OCI-LY3 (cell line): ENCODE measurements at regions not wholly inside any gene's neighbourhood (a gene's known extent, or its start where the extent isn't known, plus 50 kb on each side); places are given as distances from the start of the nearest gene placed in this dataset.
"Not testable (repeated sequence)": the region's sequence is repeated elsewhere in the genome, so short reads cannot be mapped to it uniquely, and the experiment has no call there.

Source experiments
- H2AFZ ChIP-seq: fragments of 200-600, 300-600 bp; shearing (Covaris generic); 2 replicates; pipeline ENCODE4 v1.6.0; 2014; ENCODE audit warnings: antibody characterized with exemption, low read depth, low read length
- H3K27ac ChIP-seq: fragments of 200-600, 300-600 bp; sonication (generic); 2 replicates; pipeline ENCODE4 v1.5.1; 2014; ENCODE audit warnings: mild to moderate bottlenecking, low read length, moderate library complexity, mixed read lengths
- H3K27me3 ChIP-seq: fragments of 200-600, 300-600 bp; sonication (generic); 2 replicates; pipeline ENCODE4 v1.6.1; 2014; ENCODE audit warnings: low read depth, low read length, mixed read lengths
- H3K36me3 ChIP-seq: fragments of 200-600, 300-600 bp; sonication (generic); replicated peaks from 2 replicates; pipeline ENCODE3; 2014; ENCODE audit warnings: low read depth, low read length, mixed read lengths
- H3K4me1 ChIP-seq: fragments of 300-600, 200-600 bp; sonication (generic); 2 replicates; pipeline ENCODE4 v1.6.1; 2014; ENCODE audit warnings: low read length, mixed read lengths
- H3K4me2 ChIP-seq: fragments of 200-600, 300-600 bp; sonication (generic); 2 replicates; pipeline ENCODE4 v1.6.1; 2014; ENCODE audit warnings: low read length, mixed read lengths
- H3K4me3 ChIP-seq: fragments of 300-600, 200-600 bp; sonication (generic); 2 replicates; pipeline ENCODE4 v1.5.1; 2014; ENCODE audit warnings: antibody characterized with exemption, mild to moderate bottlenecking, low read length, moderate library complexity
- H3K79me2 ChIP-seq: fragments of 300-600, 200-600 bp; shearing (Covaris generic); 2 replicates; pipeline ENCODE4 v1.6.1; 2014; ENCODE audit warnings: mild to moderate bottlenecking, low read length, mixed read lengths
- H3K9ac ChIP-seq: fragments of 300-600, 200-600 bp; shearing (Covaris generic); 2 replicates; pipeline ENCODE4 v1.6.0; 2014; ENCODE audit warnings: mild to moderate bottlenecking, low read length, moderate library complexity
- H3K9me3 ChIP-seq: fragments of 200-600, 300-600 bp; shearing (Covaris generic); 2 replicates; pipeline ENCODE4 v1.6.1; 2014; ENCODE audit warnings: low read length, mixed read lengths; ENCODE audit not compliant: insufficient read depth
- H4K20me1 ChIP-seq: fragments of 200-600, 300-600 bp; sonication (generic); 2 replicates; pipeline ENCODE4 v1.6.1; 2016; ENCODE audit warnings: low read length, mixed read lengths; ENCODE audit not compliant: insufficient read depth
- CTCF ChIP-seq: fragments of 200-600, 300-600 bp; sonication (generic); IDR thresholded peaks from 2 replicates; pipeline ENCODE4 v1.5.1; 2014; ENCODE audit warnings: antibody characterized with exemption, low read length, low read depth
- EZH2phosphoT487 ChIP-seq: fragments of 200-600 bp; shearing (Covaris generic); IDR thresholded peaks from 2 replicates; pipeline ENCODE4 v1.6.1; 2018; ENCODE audit warnings: antibody characterized with exemption, mixed run types, low read depth

GRCh38 chr2:16389611-16390010 lies 276.0 kb downstream of the CYRIA start:
- no peak overlapping the region for H3K4me2 ChIP-seq
- H3K36me3 ChIP-seq: no peaks in the 10 kb centered on the region
- H2AFZ ChIP-seq: no peak overlapping the region
- no peak overlapping the region for H3K9ac ChIP-seq
- no peaks in the 10 kb centered on the region for H4K20me1 ChIP-seq
- H3K4me1 ChIP-seq: no peaks in the 10 kb centered on the region
- TF ChIP-seq EZH2phosphoT487 (no peak), CTCF (no peak)
- H3K9me3 ChIP-seq: no peaks in the 10 kb centered on the region
- H3K79me2 ChIP-seq: no peaks in the 10 kb centered on the region
- no peak overlapping the region for H3K27ac ChIP-seq
- no peak overlapping the region for H3K4me3 ChIP-seq
- H3K27me3 ChIP-seq: peaks cover 2% of the 10 kb centered on the region; the same call in 1 of the 2 replicates

- H3K9ac ChIP-seq, H2AFZ ChIP-seq, H3K4me1 ChIP-seq, H4K20me1 ChIP-seq, H3K79me2 ChIP-seq, H3K9me3 ChIP-seq, H3K27me3 ChIP-seq, H3K4me2 ChIP-seq, H3K27ac ChIP-seq, H3K4me3 ChIP-seq, H3K36me3 ChIP-seq: not testable (repeated sequence)
These were observed 277.3 kb downstream of the CYRIA start for GRCh38 chr2:16388199-16388830.

- no peak for TF ChIP-seq CTCF
- TF ChIP-seq EZH2phosphoT487: no peak
- Histone ChIP-seq H3K27me3 (peaks cover 6% of the 10 kb centered on the region; the same call in 1 of the 2 replicates), H3K9ac (no peak overlapping the region), H3K4me1 (no peaks in the 10 kb centered on the region), H2AFZ (no peak overlapping the region), H3K36me3 (no peaks in the 10 kb centered on the region), H3K27ac (no peak overlapping the region), H3K4me3 (no peak overlapping the region), H3K79me2 (no peaks in the 10 kb centered on the region), H3K4me2 (no peak overlapping the region), H4K20me1 (no peaks in the 10 kb centered on the region), H3K9me3 (no peaks in the 10 kb centered on the region)
These were observed 278.1 kb downstream of the CYRIA start for GRCh38 chr2:16387461-16387984.

GRCh38 chr2:16386431-16386830 lies 279.2 kb downstream of the CYRIA start:
- Histone ChIP-seq H3K4me3 (no peak overlapping the region), H3K79me2 (no peaks in the 10 kb centered on the region), H4K20me1 (no peaks in the 10 kb centered on the region), H3K4me2 (no peak overlapping the region), H3K4me1 (no peaks in the 10 kb centered on the region), H2AFZ (no peak overlapping the region), H3K36me3 (no peaks in the 10 kb centered on the region), H3K9ac (no peak overlapping the region), H3K9me3 (no peaks in the 10 kb centered on the region), H3K27ac (no peak overlapping the region), H3K27me3 (peaks cover 6% of the 10 kb centered on the region; the same call in 1 of the 2 replicates)
- no peak for TF ChIP-seq EZH2phosphoT487
- TF ChIP-seq CTCF: no peak
